Limb (tissue), 2 donors: ENCODE measurements at regions not wholly inside any gene's neighbourhood (a gene's known extent, or its start where the extent isn't known, plus 50 kb on each side); places are given as distances from the start of the nearest gene placed in this dataset.

ENCODE experiments used
- DNase-seq, 2 donors: peaks; one replicate each; pipeline ENCODE4 v3.0.0-alpha.2; 2016; ENCODE audit errors: extremely low spot score in 2 of 2

DNA sequence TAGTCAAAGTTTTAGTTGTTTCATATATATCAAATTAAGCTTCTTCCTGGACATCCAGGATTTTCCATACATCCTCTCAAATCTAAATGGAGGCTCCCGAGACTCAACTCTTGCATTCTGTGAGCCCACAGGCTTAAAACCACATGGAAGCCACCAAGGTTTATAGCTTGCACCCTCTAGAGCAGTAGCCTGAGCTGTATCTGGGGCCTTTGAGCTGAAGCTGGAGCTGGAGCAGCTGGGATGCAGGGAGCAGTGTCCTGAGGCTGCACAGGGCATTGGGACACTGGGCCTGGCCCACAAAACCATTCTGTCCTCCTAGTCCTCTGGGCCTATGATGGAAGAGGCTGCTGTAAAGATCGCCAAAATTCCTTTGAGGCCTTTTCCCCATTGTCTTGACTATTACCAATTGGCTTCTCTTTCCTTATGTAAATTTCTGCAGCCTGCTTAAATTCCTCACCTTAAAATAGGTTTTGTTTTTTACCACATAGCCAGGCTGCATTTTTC is 151.0 kb downstream of the COX7C start:
- no peak for DNase-seq

GRCh38 chr5:86780018-86780417 is 162.3 kb downstream of the COX7C start:
- no peak for DNase-seq

DNA sequence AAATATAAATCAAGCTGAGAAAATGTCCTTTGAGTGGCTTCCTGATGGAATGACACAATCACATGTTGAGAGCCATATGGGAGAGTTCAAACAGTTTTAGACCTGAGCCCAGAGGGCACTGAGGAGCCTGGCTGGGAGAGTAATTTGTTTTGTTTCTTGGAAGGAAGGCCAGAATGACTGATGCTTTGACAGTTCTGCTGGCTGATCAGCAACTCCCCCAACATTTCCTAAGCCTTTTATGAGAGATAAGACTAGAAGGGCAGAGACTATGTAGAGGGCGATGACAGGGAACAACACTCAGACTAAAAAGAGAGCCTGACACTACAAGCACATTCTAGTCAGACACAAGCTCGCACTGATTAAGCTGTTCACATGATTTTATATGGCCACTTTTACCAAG is 169.2 kb downstream of the COX7C start:
- DNase-seq, result no peak

GRCh38 chr5:86795659-86796058 is 177.9 kb downstream of the COX7C start:
- DNase-seq, result no peak

- no peak for DNase-seq
These were observed 179.9 kb downstream of the COX7C start for GRCh38 chr5:86797677-86798076.

GRCh38 chr5:86806206-86806605 is 188.5 kb downstream of the COX7C start:
- no peak for DNase-seq

DNA sequence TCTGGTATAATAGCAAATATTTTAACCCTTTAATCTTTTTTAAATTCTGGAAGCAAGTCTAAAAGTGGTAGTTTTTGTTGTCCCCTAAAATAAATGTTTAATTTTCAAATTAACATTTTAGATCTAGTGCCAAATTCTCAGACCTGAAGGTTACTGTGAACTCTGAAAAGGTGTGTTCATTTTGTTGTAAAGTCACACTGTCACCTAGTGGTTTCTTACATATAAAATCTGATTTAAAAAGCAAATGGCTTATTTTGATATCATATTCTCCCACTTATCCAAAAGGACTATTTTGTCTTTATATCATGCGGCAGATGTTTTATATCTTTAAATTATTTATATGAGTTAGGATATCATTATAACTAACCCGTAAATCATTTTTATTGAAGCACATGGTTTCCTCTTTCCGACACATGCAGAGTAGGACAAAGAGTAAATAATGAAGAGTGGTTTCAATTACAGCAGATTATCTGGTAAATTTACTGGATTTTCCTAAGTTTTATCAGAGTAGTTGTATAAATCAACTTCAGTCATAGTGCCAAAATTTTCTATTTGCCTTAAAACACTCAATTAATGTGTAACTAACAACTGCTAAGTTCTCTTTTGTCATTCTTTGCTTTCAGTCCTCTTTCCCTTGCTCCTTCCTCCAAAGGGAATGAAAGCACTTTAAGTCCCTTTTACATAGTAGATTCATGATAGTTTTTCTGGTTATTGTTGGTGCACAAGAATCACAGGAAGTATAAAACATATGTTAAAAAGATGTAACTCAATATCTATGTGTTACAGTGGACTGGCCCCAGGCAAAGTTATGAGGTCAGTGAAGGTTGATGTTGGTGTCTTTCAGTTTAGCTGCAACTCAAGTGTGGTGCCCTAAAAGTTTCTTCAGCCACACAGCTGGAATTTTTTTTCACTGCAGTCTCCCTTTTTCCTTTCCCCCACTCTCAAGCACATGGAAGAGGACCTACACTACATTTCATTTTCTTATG is 189.6 kb downstream of the COX7C start:
- no peak for DNase-seq

- no peak for DNase-seq
These were observed 196.6 kb downstream of the COX7C start for GRCh38 chr5:86814315-86814714.

DNA sequence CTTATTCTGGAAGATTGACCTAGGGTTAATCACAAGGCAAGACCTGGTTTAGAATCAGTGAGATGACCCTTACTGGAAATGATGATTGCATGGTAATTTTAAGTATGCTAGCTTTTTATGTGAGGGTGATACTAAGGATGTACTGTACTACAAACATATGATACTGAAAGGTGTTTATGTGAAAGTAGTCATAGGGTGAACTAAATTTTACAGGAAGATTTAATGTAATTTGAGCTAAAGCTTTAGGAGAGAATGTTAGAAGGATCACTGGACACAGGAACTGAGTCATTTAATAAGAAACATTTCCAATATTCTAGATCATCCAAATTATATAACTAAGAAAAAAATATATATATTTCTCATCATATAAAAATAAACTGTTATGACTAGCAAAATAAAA is 197.2 kb downstream of the COX7C start:
- DNase-seq, result no peak

- DNase-seq, result peak in 1 of 2 donors; percentile 35
These were observed 206.9 kb downstream of the COX7C start for GRCh38 chr5:86824637-86825036.

DNA sequence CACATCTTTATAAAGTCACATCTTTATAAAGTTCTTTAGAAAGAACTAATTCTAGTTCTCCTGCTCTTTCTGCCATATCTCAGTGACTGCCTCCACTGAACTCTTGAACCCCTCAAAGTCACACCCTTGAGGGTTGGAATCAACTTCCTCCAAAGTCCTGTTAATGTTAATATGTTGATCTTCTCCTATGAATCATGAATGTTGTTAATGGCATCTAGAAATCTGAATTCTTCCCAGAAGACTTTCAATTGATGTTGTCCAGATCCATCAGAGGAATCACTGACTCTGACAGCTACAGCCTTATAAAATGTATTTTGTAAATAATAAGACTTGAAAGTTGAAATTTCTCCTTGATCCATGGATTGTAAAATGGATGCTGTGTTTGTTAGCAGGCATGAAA is 213.4 kb downstream of the COX7C start:
- DNase-seq, result no peak

DNA sequence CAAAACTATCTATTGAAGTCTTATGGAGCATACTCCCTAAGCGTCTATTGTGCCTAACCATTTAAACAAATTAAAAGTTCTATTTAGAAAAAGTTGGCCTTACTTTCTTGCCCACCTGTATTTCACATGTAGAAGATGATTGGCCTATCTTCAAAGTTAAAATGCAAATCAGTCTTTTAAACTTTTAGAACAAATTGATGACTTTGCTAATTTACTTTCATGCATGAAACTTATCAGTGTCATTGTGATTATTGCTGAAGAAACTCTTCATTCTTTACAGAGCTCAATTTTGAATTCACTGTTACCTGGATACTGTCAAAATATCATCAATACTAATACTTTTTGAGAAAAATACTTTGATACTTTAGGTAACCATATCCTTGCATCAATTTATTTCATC is 216.1 kb downstream of the COX7C start:
- DNase-seq, result no peak

DNA sequence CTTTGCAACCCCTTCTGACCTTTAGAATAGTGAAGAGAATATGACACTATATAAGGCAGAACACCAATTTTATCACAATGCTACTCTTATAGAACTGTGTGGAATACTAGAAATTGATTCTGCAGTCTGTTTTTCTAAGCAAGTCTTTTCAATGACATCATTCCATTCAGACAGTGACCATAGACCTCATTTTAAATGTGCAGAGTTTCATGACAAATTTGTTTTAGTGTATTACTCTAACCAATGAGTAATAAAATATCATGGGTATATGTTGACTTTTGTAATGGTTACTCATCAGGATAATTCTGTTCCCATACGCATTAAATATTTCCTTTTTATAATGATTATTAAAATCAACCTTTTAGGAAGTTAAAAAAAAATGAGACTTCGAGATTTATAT is 219.9 kb downstream of the COX7C start:
- DNase-seq, result no peak

GRCh38 chr5:86838083-86838482 is 220.3 kb downstream of the COX7C start:
- no peak for DNase-seq

DNA sequence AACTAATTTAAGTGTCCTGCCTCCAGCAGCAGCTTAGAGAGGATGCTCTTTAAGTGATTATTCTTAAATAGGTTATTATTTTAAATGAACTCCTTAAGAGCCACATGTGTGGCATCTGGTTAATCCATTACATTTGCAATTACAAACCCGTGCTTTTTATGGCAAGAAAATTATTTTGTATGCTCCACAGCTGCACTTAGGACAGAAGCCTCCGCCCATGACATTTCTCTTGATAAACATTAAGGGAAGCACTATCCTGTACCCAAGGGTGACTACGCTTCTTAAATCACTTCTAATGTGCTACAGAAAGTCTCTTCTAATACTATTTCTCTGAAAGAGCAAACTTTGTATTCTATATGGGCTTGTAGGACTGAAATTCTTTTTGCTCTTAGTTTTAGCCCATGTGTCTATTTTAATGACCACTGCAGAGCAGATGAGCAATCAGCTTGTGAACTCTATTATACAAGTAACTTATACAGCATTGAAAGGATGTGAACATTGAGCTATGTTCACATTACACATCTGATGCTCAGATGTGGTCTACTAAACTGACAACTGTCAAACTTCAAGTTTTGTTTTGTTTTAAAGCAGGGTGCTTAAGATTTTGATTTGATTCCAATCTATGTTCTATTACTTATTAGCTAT is 223.4 kb downstream of the COX7C start:
- no peak for DNase-seq

DNA sequence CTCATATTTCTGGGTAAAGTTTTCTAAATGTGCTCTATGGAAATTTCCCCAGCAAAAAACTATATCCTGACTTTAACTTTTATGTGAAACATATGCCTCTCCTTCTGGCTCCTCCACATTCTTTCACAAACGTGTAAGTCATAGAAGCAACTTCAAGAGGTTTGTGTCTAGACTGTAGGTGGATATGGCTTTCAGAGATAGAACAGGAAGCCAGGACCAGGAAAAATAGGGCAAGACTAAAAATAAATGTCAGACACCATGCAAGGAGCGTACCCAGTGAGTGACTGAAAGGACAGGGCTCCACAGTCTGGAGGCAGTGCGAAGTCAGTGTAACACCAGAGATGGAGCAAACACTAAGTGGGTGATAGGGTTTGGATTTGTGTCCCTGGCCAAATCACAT is 240.7 kb downstream of the COX7C start:
- DNase-seq, result no peak

DNA sequence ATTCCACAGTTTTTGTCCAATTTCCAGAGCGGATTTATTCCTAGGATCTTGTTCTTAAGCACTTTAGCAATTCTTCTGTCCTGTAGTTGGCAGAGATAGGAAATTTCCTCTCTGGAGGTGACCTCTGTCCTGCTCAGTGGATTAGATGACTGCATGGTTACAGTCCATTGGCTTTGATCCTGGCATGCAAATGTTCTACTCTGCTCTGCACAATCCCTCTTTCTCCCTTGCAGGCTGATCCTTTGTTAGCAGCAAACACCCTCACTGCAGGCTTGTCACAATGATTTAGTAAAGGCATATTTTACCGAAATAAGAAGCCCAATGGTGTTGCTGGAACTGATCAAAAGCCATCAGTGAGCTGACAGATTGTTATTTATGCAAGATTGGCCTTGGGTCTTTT is 243.8 kb downstream of the COX7C start:
- no peak for DNase-seq

- DNase-seq, result no peak
These were observed 244.4 kb downstream of the COX7C start for GRCh38 chr5:86862093-86862492.

- peak; percentile 43 to 66 for DNase-seq
These were observed 246.3 kb downstream of the COX7C start for GRCh38 chr5:86864051-86864450.

GRCh38 chr5:86865256-86865785 is 247.6 kb downstream of the COX7C start:
- DNase-seq, result no peak

DNA sequence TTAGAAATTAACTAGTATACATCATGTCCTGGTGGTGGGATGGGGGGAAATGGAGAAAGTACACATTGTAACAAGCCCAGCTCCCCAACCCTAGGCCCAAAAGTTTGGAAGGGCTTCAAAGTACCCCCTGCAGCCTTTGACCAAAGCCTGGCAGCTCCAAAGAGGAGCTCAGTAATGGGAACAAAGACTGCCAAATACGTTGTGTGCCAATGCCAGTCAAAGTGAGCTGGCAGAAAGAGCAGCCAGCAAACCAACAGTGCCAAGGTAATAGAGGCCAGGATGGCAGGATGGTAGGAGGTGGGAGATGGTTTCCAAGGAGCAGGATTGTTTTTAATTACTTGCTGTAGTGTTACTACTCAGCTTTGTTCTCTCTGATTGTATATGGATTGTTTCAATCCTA is 248.3 kb downstream of the COX7C start:
- DNase-seq, result no peak

DNA sequence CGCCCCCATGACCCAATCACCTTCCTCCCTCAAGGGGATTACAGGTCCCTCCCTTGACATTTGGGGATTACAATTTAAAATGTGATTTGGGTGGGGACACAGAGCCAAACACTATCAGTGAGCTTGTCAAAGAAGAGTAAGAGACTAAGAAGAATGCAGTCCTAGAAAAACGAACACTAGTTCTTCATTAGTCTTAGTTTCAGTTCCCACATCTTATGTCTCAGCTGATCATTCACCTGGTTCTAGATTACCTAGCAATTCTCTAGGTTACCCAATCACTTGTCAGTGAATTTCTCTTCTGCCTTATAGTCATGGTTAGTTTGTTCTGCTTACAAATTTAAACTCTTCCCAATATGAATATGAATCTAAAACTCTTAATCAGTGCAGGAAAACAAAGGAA is 251.5 kb downstream of the COX7C start:
- no peak for DNase-seq
